SK-N-SH treated with all-trans-retinoic acid at 6 μM for 48 hours (cell line): ENCODE measurements at regions not wholly inside any gene's neighbourhood (a gene's known extent, or its start where the extent isn't known, plus 50 kb on each side); places are given as distances from the start of the nearest gene placed in this dataset.

Experiments used
- ATAC-seq: fragments of 200-7000 bp; cut with Tn5 transposase; 3 replicates; pipeline ENCODE4 v1.9.1; 2020; ENCODE audit warnings: mild to moderate bottlenecking, moderate library complexity
- ARNTL ChIP-seq: fragments of 450-650 bp; formaldehyde crosslinking; IDR thresholded peaks from 2 replicates; pipeline ENCODE4 v1.5.0; 2020; ENCODE audit warnings: low read depth, mild to moderate bottlenecking, moderate library complexity, borderline replicate concordance
- BACH2 ChIP-seq: fragments of 250-450 bp; sonication (Bioruptor Pico); IDR thresholded peaks from 2 replicates; pipeline ENCODE4 v1.9.0; 2021; ENCODE audit warnings: mild to moderate bottlenecking, borderline replicate concordance
- CSDC2 ChIP-seq: fragments of 250-450 bp; sonication (Bioruptor Pico); IDR thresholded peaks from 2 replicates; pipeline ENCODE4 v1.5.0; 2020; ENCODE audit warnings: mild to moderate bottlenecking, moderate library complexity
- CSRNP3 ChIP-seq: fragments of 250-450 bp; sonication (Bioruptor Pico); IDR thresholded peaks from 2 replicates; pipeline ENCODE4 v1.5.1; 2021; ENCODE audit warnings: mild to moderate bottlenecking, moderate library complexity
- ESRRG ChIP-seq: fragments of 250-450 bp; sonication (Bioruptor Pico); IDR thresholded peaks from 2 replicates; pipeline ENCODE4 v1.6.1; 2021; ENCODE audit warnings: mild to moderate bottlenecking
- GLIS3 ChIP-seq: fragments of 250-450 bp; sonication (Bioruptor Pico); IDR thresholded peaks from 2 replicates; pipeline ENCODE4 v1.5.0; 2020; ENCODE audit warnings: mild to moderate bottlenecking, moderate library complexity
- OSR1 ChIP-seq: fragments of 250-450 bp; sonication (Bioruptor Pico); IDR thresholded peaks from 2 replicates; pipeline ENCODE4 v1.8.0; 2022; ENCODE audit warnings: moderate library complexity, mild to moderate bottlenecking, inconsistent platforms
- PPARA ChIP-seq: fragments of 250-450 bp; sonication (Bioruptor Pico); IDR thresholded peaks from 2 replicates; pipeline ENCODE4 v1.5.0; 2020; ENCODE audit warnings: mild to moderate bottlenecking, borderline replicate concordance
- RARB ChIP-seq: fragments of 250-450 bp; sonication (Bioruptor Pico); IDR thresholded peaks from 2 replicates; pipeline ENCODE4 v1.8.0; 2021; ENCODE audit warnings: mild to moderate bottlenecking, moderate library complexity
- SNAI2 ChIP-seq: fragments of 250-450 bp; sonication (Bioruptor Pico); IDR thresholded peaks from 2 replicates; pipeline ENCODE4 v1.5.0; 2020; ENCODE audit warnings: mild to moderate bottlenecking, moderate library complexity
- TOX ChIP-seq: fragments of 250-450 bp; sonication (Bioruptor Pico); IDR thresholded peaks from 2 replicates; pipeline ENCODE4 v1.8.0; 2021; ENCODE audit warnings: mild to moderate bottlenecking, moderate library complexity, borderline replicate concordance
- TSHZ2 ChIP-seq: fragments of 250-450 bp; sonication (Bioruptor Pico); IDR thresholded peaks from 2 replicates; pipeline ENCODE4 v1.5.0; 2020; ENCODE audit warnings: mild to moderate bottlenecking, moderate library complexity
- ZC3H10 ChIP-seq: fragments of 250-450 bp; sonication (Bioruptor Pico); IDR thresholded peaks from 2 replicates; pipeline ENCODE4 v1.5.1; 2021; ENCODE audit warnings: mild to moderate bottlenecking, moderate library complexity
- ZFP3 ChIP-seq: fragments of 250-450 bp; sonication (Bioruptor Pico); IDR thresholded peaks from 2 replicates; pipeline ENCODE4 v1.5.0; 2020; ENCODE audit warnings: mild to moderate bottlenecking, moderate library complexity
- ZFP30 ChIP-seq: fragments of 450-650 bp; formaldehyde crosslinking; IDR thresholded peaks from 2 replicates; pipeline ENCODE4 v1.5.0; 2022; ENCODE audit warnings: mild to moderate bottlenecking, moderate library complexity
- ZNF565 ChIP-seq: fragments of 450-650 bp; formaldehyde crosslinking; conservative IDR thresholded peaks from 2 replicates; pipeline ENCODE4 v1.5.0; 2020; ENCODE audit warnings: low read depth, mild to moderate bottlenecking, moderate library complexity
- ZNF70 ChIP-seq: fragments of 450-650 bp; formaldehyde crosslinking; IDR thresholded peaks from 2 replicates; pipeline ENCODE4 v1.5.0; 2020; ENCODE audit warnings: mild to moderate bottlenecking, moderate library complexity
- ZNF8 ChIP-seq: fragments of 450-650 bp; formaldehyde crosslinking; IDR thresholded peaks from 2 replicates; pipeline ENCODE4 v1.5.0; 2020; ENCODE audit warnings: mild to moderate bottlenecking, moderate library complexity
- TF ChIP-seq, protein P1 (sequence below): fragments of 250-450 bp; sonication (Bioruptor Pico); IDR thresholded peaks from 2 replicates; pipeline ENCODE4 v1.8.0; 2021; ENCODE audit warnings: low read depth, mild to moderate bottlenecking, moderate library complexity, borderline replicate concordance
- TF ChIP-seq, protein P2 (sequence below): fragments of 250-450 bp; sonication (Bioruptor Pico); IDR thresholded peaks from 2 replicates; pipeline ENCODE4 v1.8.0; 2020; ENCODE audit warnings: mild to moderate bottlenecking, moderate library complexity, borderline replicate concordance

- TF ChIP-seq, protein P1, sequence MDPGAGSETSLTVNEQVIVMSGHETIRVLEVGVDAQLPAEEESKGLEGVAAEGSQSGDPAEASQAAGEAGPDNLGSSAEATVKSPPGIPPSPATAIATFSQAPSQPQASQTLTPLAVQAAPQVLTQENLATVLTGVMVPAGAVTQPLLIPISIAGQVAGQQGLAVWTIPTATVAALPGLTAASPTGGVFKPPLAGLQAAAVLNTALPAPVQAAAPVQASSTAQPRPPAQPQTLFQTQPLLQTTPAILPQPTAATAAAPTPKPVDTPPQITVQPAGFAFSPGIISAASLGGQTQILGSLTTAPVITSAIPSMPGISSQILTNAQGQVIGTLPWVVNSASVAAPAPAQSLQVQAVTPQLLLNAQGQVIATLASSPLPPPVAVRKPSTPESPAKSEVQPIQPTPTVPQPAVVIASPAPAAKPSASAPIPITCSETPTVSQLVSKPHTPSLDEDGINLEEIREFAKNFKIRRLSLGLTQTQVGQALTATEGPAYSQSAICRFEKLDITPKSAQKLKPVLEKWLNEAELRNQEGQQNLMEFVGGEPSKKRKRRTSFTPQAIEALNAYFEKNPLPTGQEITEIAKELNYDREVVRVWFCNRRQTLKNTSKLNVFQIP (CRISPR knock-in tag) = no peak
- no peak for TF ChIP-seq GLIS3 (CRISPR knock-in tag)
- TF ChIP-seq BACH2 (CRISPR knock-in tag) = no peak
- no peak for TF ChIP-seq CSRNP3 (CRISPR knock-in tag)
- TF ChIP-seq ZC3H10 = no peak
- TF ChIP-seq ZFP30 (CRISPR knock-in tag) = no peak
- TF ChIP-seq OSR1 = no peak
- TF ChIP-seq, all 23 proteins: peak for 0
These were observed 176.8 kb downstream of the KATNIP start (continued) for GRCh38 chr16:27726621-27727261.

DNA sequence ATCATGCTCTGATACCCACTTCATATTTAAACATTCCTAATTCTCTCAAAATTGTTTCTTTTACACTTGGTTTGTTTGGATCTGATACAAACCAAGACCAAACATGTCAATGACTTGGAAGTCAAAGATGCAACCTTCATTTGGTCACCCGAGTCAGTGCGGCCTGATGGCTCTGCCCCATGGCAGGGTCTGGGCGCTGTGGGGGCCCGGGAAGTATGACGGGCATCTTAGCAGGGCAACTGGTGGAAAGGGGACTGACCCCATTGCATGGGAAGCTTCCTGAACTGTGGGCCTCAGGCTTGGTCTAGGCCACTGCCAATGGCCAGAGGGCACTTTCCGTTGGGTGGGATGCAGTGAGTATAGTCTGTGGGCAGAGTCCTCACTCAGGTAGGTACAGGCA, 178.0 kb downstream of the KATNIP start:
- no peak for TF ChIP-seq ZNF8 (CRISPR knock-in tag)
- TF ChIP-seq, protein P2, sequence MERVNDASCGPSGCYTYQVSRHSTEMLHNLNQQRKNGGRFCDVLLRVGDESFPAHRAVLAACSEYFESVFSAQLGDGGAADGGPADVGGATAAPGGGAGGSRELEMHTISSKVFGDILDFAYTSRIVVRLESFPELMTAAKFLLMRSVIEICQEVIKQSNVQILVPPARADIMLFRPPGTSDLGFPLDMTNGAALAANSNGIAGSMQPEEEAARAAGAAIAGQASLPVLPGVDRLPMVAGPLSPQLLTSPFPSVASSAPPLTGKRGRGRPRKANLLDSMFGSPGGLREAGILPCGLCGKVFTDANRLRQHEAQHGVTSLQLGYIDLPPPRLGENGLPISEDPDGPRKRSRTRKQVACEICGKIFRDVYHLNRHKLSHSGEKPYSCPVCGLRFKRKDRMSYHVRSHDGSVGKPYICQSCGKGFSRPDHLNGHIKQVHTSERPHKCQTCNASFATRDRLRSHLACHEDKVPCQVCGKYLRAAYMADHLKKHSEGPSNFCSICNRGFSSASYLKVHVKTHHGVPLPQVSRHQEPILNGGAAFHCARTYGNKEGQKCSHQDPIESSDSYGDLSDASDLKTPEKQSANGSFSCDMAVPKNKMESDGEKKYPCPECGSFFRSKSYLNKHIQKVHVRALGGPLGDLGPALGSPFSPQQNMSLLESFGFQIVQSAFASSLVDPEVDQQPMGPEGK (CRISPR knock-in tag) = no peak
- TF ChIP-seq CSRNP3 (CRISPR knock-in tag) = no peak
- TF ChIP-seq ESRRG (CRISPR knock-in tag) = no peak
- TF ChIP-seq SNAI2 = no peak
- TF ChIP-seq ZC3H10 = no peak
- no peak for TF ChIP-seq ZFP30 (CRISPR knock-in tag)
- TF ChIP-seq OSR1 = no peak
- no peak for TF ChIP-seq ZNF70
- no peak for TF ChIP-seq TSHZ2 (CRISPR knock-in tag)
- TF ChIP-seq ZNF565 (CRISPR knock-in tag) = no peak
- TF ChIP-seq TOX (CRISPR knock-in tag) = no peak
- TF ChIP-seq, protein P1 (CRISPR knock-in tag) = no peak
- TF ChIP-seq ARNTL = no peak
- TF ChIP-seq ZFP3 (CRISPR knock-in tag) = no peak
- no peak for TF ChIP-seq RARB (CRISPR knock-in tag)
- TF ChIP-seq GLIS3 (CRISPR knock-in tag) = no peak
- no peak for TF ChIP-seq CSDC2 (CRISPR knock-in tag)
- no peak for TF ChIP-seq PPARA (CRISPR knock-in tag)
- no peak for ATAC-seq
